Activated CD4-positive, alpha-beta T cell treated with anti-CD3 and anti-CD28 coated beads for 48 hours (primary cell): ENCODE measurements at regions not wholly inside any gene's neighbourhood (a gene's known extent, or its start where the extent isn't known, plus 50 kb on each side); places are given as distances from the start of the nearest gene placed in this dataset.
"Not testable (repeated sequence)": the region's sequence is repeated elsewhere in the genome, so short reads cannot be mapped to it uniquely, and the experiment has no call there.

Experiments
- DNase-seq: peaks from one replicate; pipeline ENCODE4 v3.0.0-alpha.2; 2020

DNA sequence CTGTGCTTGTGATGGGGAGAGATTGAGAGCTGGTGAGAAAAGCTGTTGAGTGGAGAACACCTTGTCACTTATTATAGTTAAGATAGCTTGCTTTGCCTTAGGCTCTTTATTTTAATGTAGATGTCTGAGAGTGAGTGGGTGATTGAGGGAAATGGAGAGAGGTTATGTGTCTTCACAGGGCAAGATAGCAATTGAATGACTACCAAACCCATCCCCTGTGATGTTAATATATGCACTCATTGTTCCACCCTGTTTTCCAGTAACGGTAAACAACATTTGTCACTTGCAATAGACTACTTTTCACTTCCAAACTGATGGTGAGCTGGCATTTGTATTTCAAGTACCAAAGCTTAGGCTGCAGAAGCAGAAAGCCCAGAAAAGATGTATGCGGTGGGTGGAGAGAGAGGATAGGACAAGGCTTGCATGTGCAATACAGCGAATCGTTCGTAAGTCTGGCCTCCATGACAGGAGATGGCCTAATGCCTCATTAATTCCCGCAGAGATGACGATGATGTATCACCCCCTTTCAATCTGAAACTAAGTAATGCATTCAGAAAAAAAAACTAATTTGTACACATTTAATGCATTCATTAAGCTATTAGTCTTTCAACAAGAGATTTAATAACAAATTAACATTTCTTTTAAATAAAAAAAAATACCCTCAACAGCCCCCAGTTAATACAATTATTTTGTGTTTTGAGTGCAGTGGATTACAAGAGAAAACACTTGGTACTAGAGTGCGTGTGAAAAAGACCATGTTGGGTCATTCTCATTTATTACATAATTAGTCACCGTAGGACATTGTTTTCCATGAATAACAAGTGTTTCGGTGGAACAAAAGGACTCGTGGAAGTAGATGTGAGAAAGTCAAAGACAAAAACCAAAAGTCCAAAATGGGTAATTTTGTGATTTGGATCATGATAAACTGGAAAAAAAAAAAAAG is 699.0 kb downstream of the BRINP1 start:
- DNase-seq = no peak

DNA sequence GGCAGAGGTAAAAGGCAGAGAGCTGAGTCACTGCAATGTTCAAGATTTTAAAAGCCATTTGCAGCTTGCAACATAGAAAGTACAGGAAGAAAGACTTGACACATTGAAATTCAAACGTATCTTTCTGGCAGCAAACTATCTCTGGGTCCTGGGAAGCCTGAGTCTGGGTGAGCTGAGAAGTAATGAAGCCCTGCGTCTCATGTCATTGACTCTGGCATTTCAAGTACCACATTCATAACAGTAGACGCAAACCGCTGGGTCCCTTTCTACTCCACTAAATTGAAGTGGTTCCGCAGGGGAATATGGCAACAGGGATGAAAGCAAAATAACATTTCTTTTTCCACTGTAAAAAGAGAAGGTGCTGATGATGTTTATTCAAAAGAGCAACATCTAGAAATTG is 694.3 kb downstream of the BRINP1 start:
- DNase-seq = no peak

- DNase-seq = not testable (repeated sequence)
These were observed 691.1 kb downstream of the BRINP1 start for GRCh38 chr9:118677936-118678653.

DNA sequence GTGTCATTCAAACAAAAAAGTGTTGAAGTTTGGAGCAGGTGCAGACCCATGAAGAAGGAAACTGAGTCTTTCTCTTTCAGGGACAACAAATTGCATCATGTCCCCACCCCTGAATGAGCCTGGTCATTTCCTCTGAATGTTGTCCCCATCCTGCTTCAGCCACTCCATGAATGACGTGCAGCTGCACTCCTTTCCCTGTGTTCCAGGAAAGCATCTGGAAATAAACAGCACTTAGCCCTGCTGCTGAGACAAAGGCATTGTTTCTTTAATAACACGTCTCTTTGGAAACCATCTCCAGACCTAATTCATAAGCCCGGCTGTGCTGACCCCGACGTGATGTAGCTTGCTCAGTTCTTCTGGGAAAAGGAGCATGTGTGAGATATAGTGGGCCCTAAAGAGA is 682.3 kb downstream of the BRINP1 start:
- DNase-seq = no peak

DNA sequence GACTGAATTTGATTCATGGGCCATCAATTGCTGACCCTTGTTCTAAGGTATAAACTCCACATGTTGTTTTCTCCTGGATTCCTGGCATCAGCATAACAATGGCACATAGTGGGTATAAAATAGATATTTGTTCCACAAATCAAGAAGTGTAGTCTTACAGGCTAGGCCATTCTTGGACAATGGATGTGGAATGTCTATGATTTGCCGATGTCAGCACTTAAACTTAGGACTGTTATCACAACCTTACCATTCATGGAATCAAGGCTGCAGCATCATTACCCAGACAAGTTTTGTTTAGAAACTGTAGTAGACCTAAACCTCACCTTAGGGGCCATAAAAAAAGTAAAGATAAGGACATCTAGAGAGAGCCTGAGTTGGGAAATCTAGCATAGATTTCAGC is 680.0 kb downstream of the BRINP1 start:
- DNase-seq = no peak

GRCh38 chr9:118692613-118693012 is 676.6 kb downstream of the BRINP1 start:
- no peak for DNase-seq

DNA sequence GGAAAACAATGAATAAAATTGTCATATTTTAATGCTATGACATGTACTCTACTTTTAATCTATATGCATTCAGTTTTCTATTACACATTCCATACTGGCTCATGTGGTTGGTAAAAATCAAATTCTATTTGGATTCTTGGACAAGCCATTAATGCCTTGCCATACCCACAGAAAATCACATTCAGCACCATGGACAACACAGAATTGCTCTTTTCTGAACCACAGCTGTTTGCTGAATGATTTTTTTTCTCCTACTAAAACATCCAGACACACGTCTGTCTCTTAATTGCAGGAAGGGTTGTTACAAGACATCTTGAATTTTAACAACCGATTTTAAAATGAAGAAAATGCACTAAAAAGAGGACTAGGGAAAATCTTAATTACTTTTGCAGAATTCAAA is 675.6 kb downstream of the BRINP1 start:
- DNase-seq = no peak

GRCh38 chr9:118695249-118695648 is 674.0 kb downstream of the BRINP1 start:
- not testable (repeated sequence) for DNase-seq

DNA sequence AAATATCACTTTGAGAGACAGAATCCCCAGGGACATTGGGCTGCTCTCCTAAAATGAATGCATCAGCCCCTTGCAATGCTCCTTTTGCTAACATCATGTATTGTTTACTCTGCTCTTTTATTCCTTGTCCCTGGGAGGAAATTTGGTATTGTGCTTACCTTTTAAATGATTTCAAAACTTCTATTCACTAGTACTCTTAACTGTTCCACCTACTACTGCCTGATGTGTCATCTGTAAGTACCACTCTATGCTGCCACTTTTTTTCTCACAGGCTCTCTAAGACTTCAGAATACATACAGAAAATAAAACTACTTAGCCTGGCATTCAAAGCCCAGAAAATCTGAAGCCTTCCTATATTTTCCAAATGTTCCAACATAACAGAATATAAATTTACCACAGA is 667.2 kb downstream of the BRINP1 start:
- DNase-seq = no peak

- DNase-seq = no peak
These were observed 657.4 kb downstream of the BRINP1 start for GRCh38 chr9:118711843-118712242.

GRCh38 chr9:118721276-118721675 is 648.0 kb downstream of the BRINP1 start:
- DNase-seq = no peak

GRCh38 chr9:118721923-118722322 is 647.3 kb downstream of the BRINP1 start:
- no peak for DNase-seq

GRCh38 chr9:118729981-118730380 is 639.3 kb downstream of the BRINP1 start:
- DNase-seq = no peak

- DNase-seq = no peak
These were observed 636.2 kb downstream of the BRINP1 start for GRCh38 chr9:118732998-118733397.

DNA sequence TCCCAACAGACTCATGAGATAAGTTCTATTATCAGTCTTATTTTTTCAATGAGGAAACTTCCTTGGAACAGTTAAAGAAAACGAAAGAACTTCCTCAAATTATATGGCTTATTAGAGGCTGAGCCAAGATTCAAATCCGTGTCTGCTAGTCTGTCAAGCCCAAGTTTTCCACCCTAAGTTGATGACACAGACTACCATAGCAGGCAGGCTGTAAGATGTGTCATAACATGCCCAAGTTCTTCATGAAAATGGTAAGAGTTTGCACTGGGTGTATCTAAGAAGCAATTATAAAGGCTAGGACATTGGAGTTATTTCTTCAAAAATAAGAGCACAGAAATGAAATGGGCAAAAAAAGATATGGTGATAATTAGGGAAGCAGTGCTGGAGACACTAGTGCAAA is 634.5 kb downstream of the BRINP1 start:
- DNase-seq = no peak

DNA sequence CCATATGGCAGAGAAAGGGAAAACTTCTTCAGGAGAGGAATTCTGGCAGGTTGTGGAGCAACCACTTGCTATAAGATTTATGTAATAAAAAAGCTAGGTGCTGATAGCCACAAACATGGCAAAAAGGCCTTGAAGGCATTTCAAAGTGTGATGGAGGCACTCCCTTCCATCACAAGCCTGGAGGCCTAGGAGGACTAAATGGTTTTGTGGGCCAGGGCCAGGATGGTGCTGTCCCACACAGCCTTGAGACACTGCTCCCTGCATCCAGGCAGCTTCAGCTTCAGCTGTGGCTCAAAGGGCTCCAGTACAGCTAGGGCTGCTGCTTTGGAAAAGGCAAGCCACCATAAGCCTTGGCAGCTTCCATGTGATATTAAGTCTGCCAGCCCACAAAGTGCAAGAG is 632.8 kb downstream of the BRINP1 start:
- DNase-seq = no peak

DNA sequence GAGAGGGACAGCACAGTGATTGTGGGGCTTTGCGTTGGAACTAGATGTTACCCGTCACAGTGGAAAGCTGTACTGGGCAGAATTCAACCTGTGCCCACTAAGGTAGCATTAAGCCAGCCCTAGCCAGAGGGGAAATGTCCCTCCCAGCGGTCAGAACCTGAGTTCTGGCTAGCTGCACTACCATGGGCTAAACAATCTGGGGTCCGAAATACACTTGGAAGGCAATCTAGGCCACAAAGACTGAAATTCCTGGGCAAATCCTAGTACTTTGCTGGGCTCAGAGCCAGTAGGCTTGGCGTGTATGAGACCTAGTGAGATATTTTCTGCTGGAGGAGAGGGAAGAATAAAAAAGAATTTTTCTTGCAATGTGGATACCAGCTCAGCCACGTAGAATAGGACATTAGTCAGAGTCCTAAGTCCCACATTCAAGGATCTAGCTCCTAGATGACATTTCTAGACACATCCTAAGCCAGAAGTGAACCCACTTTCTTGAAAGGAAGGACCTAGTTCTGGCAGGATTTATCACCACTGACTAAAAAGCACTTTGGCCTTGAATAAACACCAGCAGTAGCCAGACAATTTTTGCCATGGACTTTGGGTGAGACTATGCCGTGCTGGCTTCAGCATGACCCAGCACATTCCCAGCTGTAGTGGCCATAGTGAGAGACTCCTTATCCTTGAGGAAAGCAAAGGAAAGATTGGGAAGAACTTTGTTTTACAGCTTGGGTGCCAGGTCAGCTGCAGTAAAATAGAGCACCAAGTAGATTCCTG is 618.0 kb downstream of the BRINP1 start:
- no peak for DNase-seq

DNA sequence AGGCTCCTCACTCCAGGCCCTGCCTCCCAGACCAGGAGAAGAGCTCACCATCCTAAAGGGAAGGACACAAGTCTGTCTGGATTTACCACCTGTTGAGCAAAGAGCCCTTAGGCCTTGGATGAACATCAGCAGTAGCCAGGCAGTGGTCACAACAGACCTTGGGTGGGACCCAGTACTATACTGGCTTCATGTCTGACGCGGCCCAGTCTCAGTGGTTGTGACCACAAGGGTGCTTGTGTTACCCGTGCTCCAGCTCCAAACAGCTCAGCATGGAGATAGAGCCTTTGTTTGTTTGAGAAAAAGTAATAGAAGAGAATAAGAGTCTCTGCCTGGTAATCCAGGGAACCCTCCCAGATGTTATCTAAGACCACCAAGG is 617.4 kb downstream of the BRINP1 start:
- DNase-seq = no peak

DNA sequence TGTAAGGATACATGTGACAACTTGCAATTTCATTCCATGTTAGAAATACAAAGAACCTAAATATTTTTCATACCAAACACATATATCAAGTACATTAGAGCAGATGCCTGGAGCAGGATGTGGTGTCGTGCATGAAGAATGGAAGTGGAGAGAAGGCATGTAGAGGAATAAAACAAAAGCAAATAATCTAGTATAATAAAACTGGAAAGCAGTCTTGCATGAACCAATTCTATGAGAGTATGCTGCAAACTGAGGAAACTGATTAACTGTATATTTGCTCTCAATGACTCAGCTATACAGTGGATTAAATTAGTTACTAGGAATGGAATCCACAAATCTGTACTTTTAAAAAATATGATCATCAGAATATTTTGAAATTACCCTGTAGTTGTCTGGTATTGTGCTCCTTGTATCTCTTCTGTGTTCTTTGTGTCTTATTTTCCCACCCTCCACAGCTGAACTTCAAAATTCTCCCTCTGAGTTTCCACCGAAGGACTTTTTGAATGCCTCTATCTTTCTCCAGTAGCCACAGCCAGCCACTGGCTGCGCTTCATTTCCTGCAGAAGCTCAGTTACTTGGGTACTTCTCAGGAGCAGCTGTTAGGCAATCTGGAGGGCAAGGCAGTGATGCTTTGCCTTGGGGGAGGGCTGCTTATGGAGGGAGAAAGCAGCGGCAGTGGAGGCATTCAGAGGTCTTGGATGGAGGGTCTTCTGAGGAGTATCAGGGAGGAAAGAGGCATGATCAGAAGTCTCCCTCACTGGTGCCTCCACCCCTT is 608.0 kb downstream of the BRINP1 start:
- no peak for DNase-seq

DNA sequence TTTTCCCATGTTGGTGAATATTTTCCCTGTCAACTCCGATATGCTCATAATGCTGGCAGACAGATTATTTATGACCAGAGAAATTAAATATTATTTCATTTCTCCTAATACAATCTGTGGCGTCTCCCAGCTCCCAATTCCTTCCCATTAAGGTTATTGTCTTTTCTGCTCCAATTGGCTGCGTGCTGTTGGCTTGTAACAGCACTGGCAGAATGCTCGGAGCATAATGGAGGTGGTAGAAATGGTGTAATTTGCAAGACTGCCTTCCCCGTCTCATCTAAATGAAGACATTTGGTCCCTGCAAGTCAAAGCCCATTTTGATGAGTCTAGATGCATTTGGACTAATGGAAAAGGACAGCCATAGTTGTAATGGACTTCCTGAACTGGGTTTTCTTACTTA is 601.7 kb downstream of the BRINP1 start:
- DNase-seq = no peak

- DNase-seq = no peak
These were observed 586.3 kb downstream of the BRINP1 start for GRCh38 chr9:118782790-118783463.

- DNase-seq = no peak
These were observed 585.2 kb downstream of the BRINP1 start for GRCh38 chr9:118784033-118784432.
